ENCODE measurements at regions not wholly inside any gene's neighbourhood (a gene's known extent, or its start where the extent isn't known, plus 50 kb on each side); places are given as distances from the start of the nearest gene placed in this dataset.

DNA sequence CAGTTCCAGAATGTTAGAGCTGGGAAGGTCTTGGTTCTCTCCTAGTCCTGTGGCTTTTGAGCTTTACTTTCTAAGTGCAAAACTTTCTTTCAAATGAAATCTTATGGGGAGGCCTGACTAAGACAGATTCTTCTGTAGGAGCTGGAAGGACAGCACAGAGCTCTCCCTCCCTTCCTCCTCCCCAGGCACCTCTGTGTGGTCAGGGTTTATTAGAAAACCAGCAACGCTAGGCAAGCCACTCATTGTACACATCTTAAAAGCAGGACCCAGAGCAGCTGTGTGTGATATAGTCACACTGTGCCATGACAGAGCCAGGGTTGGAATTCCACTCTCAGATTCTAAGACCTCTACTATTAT, 241.1 kb upstream of the RAB4A start:
- TF ChIP-seq CTCF (IDR thresholded peaks at IDR 0.05): no peak
- TF ChIP-seq POLR2AphosphoS5 (IDR thresholded peaks at IDR 0.05): no peak
- no peak for TF ChIP-seq POLR2A (IDR thresholded peaks at IDR 0.05)
- no peak for TF ChIP-seq EP300 (IDR thresholded peaks at IDR 0.05)

Data from sigmoid colon (tissue), 4 donors.